ENCODE measurements at regions not wholly inside any gene's neighbourhood (a gene's known extent, or its start where the extent isn't known, plus 50 kb on each side); places are given as distances from the start of the nearest gene placed in this dataset.

DNA sequence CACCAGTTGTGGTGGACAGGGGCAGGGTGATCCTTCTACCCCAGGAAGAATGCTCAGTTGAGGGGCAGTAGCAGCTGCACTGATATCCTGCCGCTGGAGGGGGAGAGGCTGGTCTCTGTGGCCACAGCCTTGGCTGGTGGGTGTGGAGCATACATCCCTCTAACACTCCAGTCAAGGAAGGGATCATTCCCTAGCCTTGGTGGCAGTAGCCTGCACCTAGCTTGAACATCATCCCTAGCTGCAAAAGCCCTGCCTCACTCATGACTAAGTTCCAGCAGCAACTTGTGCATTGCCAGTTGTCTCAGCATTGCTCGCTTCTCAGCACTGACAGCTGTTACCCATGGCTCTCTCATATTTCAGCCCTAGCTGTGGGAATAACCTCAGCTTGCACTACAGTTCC is 688.9 kb upstream of the POT1 start:
- FAIRE-seq: no peak
- no peak for TF ChIP-seq POLR2A (IDR thresholded peaks at IDR 0.05; ENCODE audit: low read depth, low read length)
- no peak for DNase-seq (ENCODE audit: insufficient read length, low spot score)

DNA sequence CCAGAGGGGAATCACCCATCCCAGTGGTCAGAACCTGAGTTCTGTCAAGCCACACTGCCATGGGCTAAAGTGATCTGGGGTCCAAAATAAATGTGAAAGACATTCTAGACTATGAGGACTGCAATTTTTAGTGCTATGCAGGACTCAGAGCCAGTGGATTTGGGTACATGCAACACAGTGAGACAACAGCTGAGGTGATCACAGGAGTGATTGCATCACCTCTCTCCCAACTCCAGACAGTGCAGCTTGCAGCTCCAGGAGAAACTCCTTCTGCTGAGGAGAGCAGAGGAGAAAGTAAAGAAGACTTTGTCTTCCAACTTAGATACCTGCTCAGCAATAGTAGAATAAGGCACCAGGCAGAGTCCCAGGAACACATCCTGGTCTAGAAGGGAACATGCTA is 682.0 kb upstream of the POT1 start:
- no peak for TF ChIP-seq POLR2A (IDR thresholded peaks at IDR 0.05; ENCODE audit: low read depth, low read length)
- no peak for FAIRE-seq
- no peak for DNase-seq (ENCODE audit: insufficient read length, low spot score)

GRCh38 chr7:125606671-125607070 is 677.0 kb upstream of the POT1 start:
- TF ChIP-seq POLR2A (IDR thresholded peaks at IDR 0.05; ENCODE audit: low read depth, low read length): no peak
- FAIRE-seq: no peak
- DNase-seq (ENCODE audit: insufficient read length, low spot score): no peak

DNA sequence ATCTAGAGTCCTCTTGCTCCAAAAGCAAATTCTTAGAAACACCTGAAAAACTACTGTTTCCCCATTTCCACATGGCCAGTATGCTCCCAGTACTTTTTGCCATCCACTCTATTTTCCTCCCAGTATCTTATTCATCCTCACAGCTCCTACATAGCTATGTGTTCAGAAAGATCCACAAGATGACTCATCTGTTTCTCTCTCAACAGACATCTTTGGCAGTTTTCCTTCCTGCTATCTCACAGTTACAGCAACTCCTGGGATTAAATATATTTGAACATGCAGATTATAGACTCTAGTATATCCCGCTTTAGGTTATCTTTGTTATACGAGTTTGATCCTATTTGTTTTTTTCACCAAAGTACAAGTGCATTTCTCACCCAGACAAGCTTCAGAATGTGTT is 675.6 kb upstream of the POT1 start:
- DNase-seq (ENCODE audit: insufficient read length, low spot score) (no peak), FAIRE-seq (peak; percentile 89)
- TF ChIP-seq POLR2A (IDR thresholded peaks at IDR 0.05; ENCODE audit: low read depth, low read length): no peak

- DNase-seq (ENCODE audit: insufficient read length, low spot score) (no peak), FAIRE-seq (no peak)
- no peak for TF ChIP-seq POLR2A (IDR thresholded peaks at IDR 0.05; ENCODE audit: low read depth, low read length)
These were observed 672.8 kb upstream of the POT1 start for GRCh38 chr7:125602441-125602840.

DNA sequence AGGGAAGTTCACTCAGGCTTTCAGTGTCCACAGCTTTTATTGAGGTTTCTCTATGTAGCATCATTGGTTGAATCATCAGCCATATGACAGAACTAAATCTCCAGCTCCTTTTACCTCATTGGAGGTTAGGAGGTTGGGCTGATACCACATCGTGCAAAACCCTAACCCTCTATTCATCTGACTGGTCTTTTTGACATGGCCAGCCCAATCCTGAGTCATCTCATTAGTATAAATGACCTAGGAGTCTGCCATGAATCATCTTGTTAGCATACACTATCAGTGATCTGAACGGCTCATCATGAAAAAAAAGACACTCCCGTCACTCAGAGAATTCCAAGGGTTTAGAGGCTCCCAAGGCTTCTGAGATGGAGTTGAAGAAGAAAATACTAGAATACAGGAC is 669.8 kb upstream of the POT1 start:
- DNase-seq (ENCODE audit: insufficient read length, low spot score) (no peak), FAIRE-seq (no peak)
- no peak for TF ChIP-seq POLR2A (IDR thresholded peaks at IDR 0.05; ENCODE audit: low read depth, low read length)

- DNase-seq (ENCODE audit: insufficient read length, low spot score) (no peak), FAIRE-seq (no peak)
- TF ChIP-seq POLR2A (IDR thresholded peaks at IDR 0.05; ENCODE audit: low read depth, low read length): no peak
These were observed 662.7 kb upstream of the POT1 start for GRCh38 chr7:125592331-125592730.

GRCh38 chr7:125573126-125573525 is 643.5 kb upstream of the POT1 start:
- no peak for TF ChIP-seq POLR2A (IDR thresholded peaks at IDR 0.05; ENCODE audit: low read depth, low read length)
- DNase-seq (ENCODE audit: insufficient read length, low spot score) (no peak), FAIRE-seq (no peak)

DNA sequence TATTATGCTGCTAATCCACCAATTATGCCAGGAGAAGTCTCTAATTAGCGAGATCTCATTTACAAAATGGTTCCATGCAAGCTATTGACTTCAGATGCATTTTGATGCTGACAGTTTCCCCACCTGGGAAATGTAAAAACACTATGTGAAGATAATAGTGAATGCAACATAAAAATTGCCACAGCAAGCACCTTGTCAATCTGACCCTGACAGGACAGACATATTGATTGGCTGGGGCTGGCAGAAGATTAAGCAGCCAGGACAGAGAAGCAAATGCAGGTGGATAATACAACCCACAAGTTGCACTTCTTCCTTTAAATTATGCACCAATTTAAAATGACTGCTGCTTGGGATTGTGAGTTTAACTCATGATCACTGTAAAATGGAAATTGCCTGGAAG is 642.8 kb upstream of the POT1 start:
- TF ChIP-seq POLR2A (IDR thresholded peaks at IDR 0.05; ENCODE audit: low read depth, low read length): no peak
- FAIRE-seq (no peak), DNase-seq (ENCODE audit: insufficient read length, low spot score) (no peak)

DNA sequence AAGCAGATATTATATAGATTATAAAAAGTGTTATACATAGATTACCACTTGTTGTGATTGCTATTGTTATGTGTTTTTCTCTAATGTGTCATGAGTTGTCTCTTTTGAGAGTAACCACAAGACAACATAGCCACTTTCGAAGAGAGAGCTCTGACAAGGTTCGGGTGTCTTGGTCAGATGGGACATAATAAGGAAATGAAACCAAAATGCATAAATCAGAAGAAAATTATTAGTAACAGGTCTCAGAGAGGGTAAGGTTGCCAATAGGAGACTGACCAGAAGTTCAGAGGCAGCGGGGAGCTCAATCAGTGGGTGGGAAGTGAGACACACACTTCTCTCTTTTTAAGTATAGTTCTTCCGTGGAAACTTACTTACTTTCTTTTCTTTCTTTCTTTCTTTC is 639.2 kb upstream of the POT1 start:
- DNase-seq (ENCODE audit: insufficient read length, low spot score) (no peak), FAIRE-seq (no peak)
- TF ChIP-seq POLR2A (IDR thresholded peaks at IDR 0.05; ENCODE audit: low read depth, low read length): no peak

DNA sequence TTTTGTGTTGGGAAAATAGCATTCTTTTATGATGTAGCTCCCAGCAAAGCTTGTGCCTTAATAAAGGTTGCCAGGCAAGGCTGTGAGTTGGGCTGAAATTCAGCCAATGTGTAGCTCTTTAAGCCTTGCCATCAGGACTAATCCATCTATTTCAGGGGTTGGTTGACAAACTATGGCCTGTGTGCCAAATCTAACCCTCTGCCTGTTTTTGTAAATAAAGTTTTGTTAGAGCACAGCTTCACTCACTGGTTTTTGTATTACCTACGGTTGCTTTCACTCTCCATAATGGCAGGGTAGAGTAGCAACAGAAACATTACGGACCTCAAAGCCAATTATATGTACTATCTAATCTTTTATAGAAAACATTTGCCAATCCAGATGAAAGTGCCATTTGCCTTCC is 638.1 kb upstream of the POT1 start:
- no peak for FAIRE-seq
- TF ChIP-seq POLR2A (IDR thresholded peaks at IDR 0.05; ENCODE audit: low read depth, low read length): no peak
- no peak for DNase-seq (ENCODE audit: insufficient read length, low spot score)

DNA sequence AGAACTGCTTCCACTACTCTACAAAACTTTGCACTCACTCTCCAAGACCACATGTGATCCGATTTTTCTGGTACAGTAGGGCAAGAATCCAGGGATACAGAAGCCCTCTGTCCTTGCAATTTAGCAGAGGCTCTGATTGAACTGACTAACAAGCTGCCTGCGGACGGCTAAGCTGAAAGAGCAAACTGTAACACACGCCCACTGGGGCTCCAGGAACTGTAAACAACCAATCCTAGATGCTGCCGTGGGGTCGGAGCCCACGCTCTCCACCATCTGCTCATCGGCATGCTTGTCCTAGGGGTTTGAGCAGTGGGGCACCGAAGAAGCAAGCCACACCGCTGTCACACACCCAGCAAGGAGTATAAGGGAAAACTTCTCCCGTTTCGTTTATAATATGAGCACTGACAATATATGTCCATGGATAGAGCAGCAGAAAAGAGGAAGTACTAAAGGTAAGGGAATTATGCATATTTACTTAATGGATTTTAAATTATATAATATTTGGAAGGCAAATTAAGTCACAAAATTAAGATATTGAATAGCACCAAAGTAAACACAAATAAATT is 634.4 kb upstream of the POT1 start:
- no peak for TF ChIP-seq POLR2A (IDR thresholded peaks at IDR 0.05; ENCODE audit: low read depth, low read length)
- no peak for FAIRE-seq
- DNase-seq (ENCODE audit: insufficient read length, low spot score): no peak

DNA sequence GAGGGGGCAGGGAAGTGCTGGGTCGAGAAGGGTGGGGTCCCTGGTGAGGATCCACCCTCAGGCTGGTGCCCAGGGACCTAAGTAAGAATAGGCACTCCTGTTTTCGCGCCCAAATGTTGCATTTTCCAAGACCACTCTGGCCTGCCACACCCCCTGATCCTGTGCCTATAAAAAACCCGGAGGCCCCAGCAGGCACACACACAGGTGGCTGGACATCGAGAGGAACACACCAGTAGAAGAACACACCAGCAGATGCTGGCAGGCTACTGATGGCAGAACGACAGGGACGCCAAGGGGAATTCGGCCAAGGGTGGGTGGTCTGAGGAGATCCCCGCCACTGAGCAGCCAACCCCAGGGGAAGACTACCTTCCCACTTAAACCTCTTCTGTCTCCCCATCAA is 633.9 kb upstream of the POT1 start:
- DNase-seq (ENCODE audit: insufficient read length, low spot score): no peak
- no peak for FAIRE-seq
- TF ChIP-seq POLR2A (IDR thresholded peaks at IDR 0.05; ENCODE audit: low read depth, low read length): no peak

- FAIRE-seq (no peak), DNase-seq (ENCODE audit: insufficient read length, low spot score) (no peak)
- no peak for TF ChIP-seq POLR2A (IDR thresholded peaks at IDR 0.05; ENCODE audit: low read depth, low read length)
These were observed 631.4 kb upstream of the POT1 start for GRCh38 chr7:125561006-125561405.

- TF ChIP-seq POLR2A (IDR thresholded peaks at IDR 0.05; ENCODE audit: low read depth, low read length): no peak
- no peak for FAIRE-seq
- DNase-seq (ENCODE audit: insufficient read length, low spot score): no peak
These were observed 630.3 kb upstream of the POT1 start for GRCh38 chr7:125559921-125560320.

DNA sequence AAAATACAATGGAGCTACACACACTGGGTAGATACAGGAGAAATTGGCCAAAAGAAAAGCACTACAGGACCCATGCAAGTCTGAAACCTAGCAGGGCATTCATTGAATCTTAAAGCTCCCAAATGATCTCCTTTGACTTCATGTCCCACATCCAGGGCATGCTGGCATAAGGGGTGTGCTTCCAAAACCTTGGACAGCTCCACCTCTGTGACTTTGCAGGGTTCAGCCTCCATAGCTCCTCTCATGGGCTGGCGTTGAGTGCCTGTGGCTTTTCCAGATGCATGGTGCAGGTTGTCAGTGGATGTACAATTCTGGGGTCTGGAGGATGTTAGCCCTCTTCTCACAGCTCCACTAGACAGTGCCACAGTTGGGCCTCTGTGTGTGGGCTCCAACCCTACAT is 626.3 kb upstream of the POT1 start:
- DNase-seq (ENCODE audit: insufficient read length, low spot score) (no peak), FAIRE-seq (no peak)
- TF ChIP-seq POLR2A (IDR thresholded peaks at IDR 0.05; ENCODE audit: low read depth, low read length): no peak
